SU-DHL-6 (cell line): ENCODE measurements at regions not wholly inside any gene's neighbourhood (a gene's known extent, or its start where the extent isn't known, plus 50 kb on each side); places are given as distances from the start of the nearest gene placed in this dataset.

Experiments used
- CTCF ChIP-seq: fragments of 200-600 bp; sonication (generic); IDR thresholded peaks from one replicate; pipeline ENCODE4 v1.5.1; 2017; ENCODE audit warnings: antibody characterized with exemption, mild to moderate bottlenecking, low read length, moderate library complexity; ENCODE audit not compliant: insufficient read depth, poor library complexity, severe bottlenecking
- EZH2phosphoT487 ChIP-seq: fragments of 200-600 bp; sonication (generic), shearing (Covaris generic); conservative IDR thresholded peaks from 2 replicates; pipeline ENCODE4 v1.6.1; 2018; ENCODE audit warnings: mild to moderate bottlenecking, antibody characterized with exemption, low read length, moderate library complexity, mixed read lengths

- no peak for TF ChIP-seq CTCF
- TF ChIP-seq EZH2phosphoT487 = no peak
Observed at GRCh38 chr5:125295405-125295872, 549.0 kb upstream of the ZNF608 start.
